Activated CD4-positive, alpha-beta T cell treated with anti-CD3 and anti-CD28 coated beads, Interleukin-2, amount 10 ng/mL, durations not matched to agents 7 days and 5 days (primary cell): ENCODE measurements at regions not wholly inside any gene's neighbourhood (a gene's known extent, or its start where the extent isn't known, plus 50 kb on each side); places are given as distances from the start of the nearest gene placed in this dataset.

Source experiments
- CTCF ChIA-PET: fragments of 350-600 bp; sonication (Branson Sonifier 250); formaldehyde crosslinking; loops from one replicate; lab custom pipeline; 2021; ENCODE audit warnings: antibody characterized with exemption; lab: Charles Lee
- POLR2A ChIA-PET: fragments of 350-600 bp; sonication (Branson Sonifier 250); formaldehyde crosslinking; loops from one replicate; lab custom pipeline; 2021; ENCODE audit warnings: antibody characterized with exemption; lab: Charles Lee
- DNase-seq: peaks from one replicate; pipeline ENCODE4 v3.0.0-alpha.2; 2020
- H3K27ac Mint-ChIP-seq: one replicate; pipeline ENCODE4 v1.8.0; 2021; ENCODE audit warnings: mild to moderate bottlenecking, moderate library complexity, mixed read lengths
- H3K27me3 Mint-ChIP-seq: one replicate; pipeline ENCODE4 v1.8.0; 2021; ENCODE audit warnings: mixed read lengths
- H3K36me3 Mint-ChIP-seq: one replicate; pipeline ENCODE4 v1.8.0; 2021; ENCODE audit warnings: low read depth, mixed read lengths
- H3K4me1 Mint-ChIP-seq: one replicate; pipeline ENCODE4 v1.8.0; 2021; ENCODE audit warnings: mixed read lengths
- H3K4me3 Mint-ChIP-seq: one replicate; pipeline ENCODE4 v1.8.0; 2021; ENCODE audit warnings: mild to moderate bottlenecking, moderate library complexity, mixed read lengths
- H3K9me3 Mint-ChIP-seq: one replicate; pipeline ENCODE4 v1.8.0; 2021; ENCODE audit warnings: mixed read lengths

- CTCF ChIA-PET = no interaction called here
- DNase-seq = no peak
- Mint-ChIP-seq H3K4me1 (peaks cover 1% of the 10 kb centered on the region), H3K27ac (no peak overlapping the region), H3K36me3 (no peaks in the 10 kb centered on the region), H3K27me3 (no peaks in the 10 kb centered on the region), H3K9me3 (no peaks in the 10 kb centered on the region), H3K4me3 (no peak overlapping the region)
- POLR2A ChIA-PET = no interaction called here
These were observed 80.8 kb upstream of the GPR149 start for GRCh38 chr3:154510780-154511179.

- CTCF ChIA-PET = no interaction called here
- POLR2A ChIA-PET = no interaction called here
- peaks cover 1% of the 10 kb centered on the region for H3K4me1 Mint-ChIP-seq
These were observed 77.7 kb upstream of the GPR149 start for GRCh38 chr3:154507727-154508126.

GRCh38 chr3:154496978-154497377, 67.0 kb upstream of the GPR149 start:
- ChIA-PET CTCF (no interaction called here), POLR2A (no interaction called here)
- no peaks in the 10 kb centered on the region for H3K36me3 Mint-ChIP-seq
- no peaks in the 10 kb centered on the region for H3K4me1 Mint-ChIP-seq
- DNase-seq = no peak
- no peak overlapping the region for H3K27ac Mint-ChIP-seq
- no peaks in the 10 kb centered on the region for H3K27me3 Mint-ChIP-seq
- no peaks in the 10 kb centered on the region for H3K9me3 Mint-ChIP-seq
- no peak overlapping the region for H3K4me3 Mint-ChIP-seq

More at GRCh38 chr3:154507727-154508126, 77.7 kb upstream of the GPR149 start:
- H3K4me3 Mint-ChIP-seq = no peak overlapping the region
- no peaks in the 10 kb centered on the region for H3K36me3 Mint-ChIP-seq
- DNase-seq = no peak
- H3K27me3 Mint-ChIP-seq = no peaks in the 10 kb centered on the region
- H3K27ac Mint-ChIP-seq = no peak overlapping the region
- H3K9me3 Mint-ChIP-seq = no peaks in the 10 kb centered on the region

GRCh38 chr3:154496540-154496939, 66.5 kb upstream of the GPR149 start:
- no peaks in the 10 kb centered on the region for H3K4me1 Mint-ChIP-seq
- H3K4me3 Mint-ChIP-seq = no peak overlapping the region
- H3K9me3 Mint-ChIP-seq = no peaks in the 10 kb centered on the region
- no peaks in the 10 kb centered on the region for H3K27me3 Mint-ChIP-seq
- ChIA-PET POLR2A (no interaction called here), CTCF (no interaction called here)
- no peak overlapping the region for H3K27ac Mint-ChIP-seq
- DNase-seq = no peak
- no peaks in the 10 kb centered on the region for H3K36me3 Mint-ChIP-seq

GRCh38 chr3:154486949-154487348, 57.0 kb upstream of the GPR149 start:
- Mint-ChIP-seq H3K4me3 (no peak overlapping the region), H3K4me1 (no peaks in the 10 kb centered on the region), H3K27ac (no peak overlapping the region), H3K36me3 (no peaks in the 10 kb centered on the region), H3K27me3 (no peaks in the 10 kb centered on the region), H3K9me3 (no peaks in the 10 kb centered on the region)
- CTCF ChIA-PET = no interaction called here
- no peak for DNase-seq
- POLR2A ChIA-PET = no interaction called here

GRCh38 chr3:154482507-154482906, 52.5 kb upstream of the GPR149 start:
- no peak overlapping the region for H3K27ac Mint-ChIP-seq
- no peaks in the 10 kb centered on the region for H3K27me3 Mint-ChIP-seq
- no peaks in the 10 kb centered on the region for H3K9me3 Mint-ChIP-seq
- no peak overlapping the region for H3K4me3 Mint-ChIP-seq
- H3K36me3 Mint-ChIP-seq = no peaks in the 10 kb centered on the region
- H3K4me1 Mint-ChIP-seq = no peaks in the 10 kb centered on the region
- POLR2A ChIA-PET = no interaction called here
- CTCF ChIA-PET = no interaction called here
- no peak for DNase-seq

GRCh38 chr3:154480033-154480432, 50.0 kb upstream of the GPR149 start:
- no peaks in the 10 kb centered on the region for H3K36me3 Mint-ChIP-seq
- H3K27me3 Mint-ChIP-seq = no peaks in the 10 kb centered on the region
- H3K9me3 Mint-ChIP-seq = no peaks in the 10 kb centered on the region
- ChIA-PET POLR2A (no interaction called here), CTCF (no interaction called here)
- no peaks in the 10 kb centered on the region for H3K4me1 Mint-ChIP-seq
- no peak for DNase-seq
- H3K4me3 Mint-ChIP-seq = no peak overlapping the region
- H3K27ac Mint-ChIP-seq = no peak overlapping the region
